ENCODE measurements at regions not wholly inside any gene's neighbourhood (a gene's known extent, or its start where the extent isn't known, plus 50 kb on each side); places are given as distances from the start of the nearest gene placed in this dataset.

DNA sequence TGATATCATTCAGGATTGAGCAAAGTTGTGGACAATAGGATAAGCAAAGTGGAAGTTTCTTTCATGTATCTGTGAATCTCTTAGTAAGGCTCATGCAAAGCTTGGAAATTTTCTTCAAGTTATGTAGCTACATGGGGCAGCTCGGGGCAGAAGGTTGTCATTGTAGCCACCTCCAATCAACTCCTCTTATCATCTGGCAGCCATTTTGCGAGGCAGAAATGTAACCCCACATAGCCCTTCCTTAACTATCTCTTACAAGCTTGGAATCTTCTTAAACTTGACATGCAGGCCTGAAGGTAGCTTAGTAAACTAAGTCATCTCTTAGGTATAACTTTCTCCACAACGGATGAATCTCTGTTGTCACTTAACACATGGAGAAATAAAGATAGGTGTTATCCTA is 392.8 kb downstream of the AASDHPPT start:
- no TSS peak for BruUV-seq (replicated peaks)
- ATAC-seq (no peak), DNase-seq (ENCODE audit: low read depth, low spot score) (no peak)
- ChIA-PET CTCF (no interaction called here), POLR2A (no interaction called here)
- Histone ChIP-seq H3K4me1 (ENCODE audit: control insufficient read depth, insufficient read depth, low read length) (0 out of 2 replicates have a peak, but pooled peaks cover 3% of the 10 kb centered on the region), H3K4me3 (ENCODE audit: low read depth in 2 of 2, low read length in 2 of 2) (no peak overlapping the region), H3K36me3 (ENCODE audit: control insufficient read depth, insufficient read depth, low read length) (no peaks in the 10 kb centered on the region), H3K27me3 (ENCODE audit: control insufficient read depth, insufficient read depth, low read length) (no peaks in the 10 kb centered on the region), H3K27ac (ENCODE audit: low read length) (no peak overlapping the region), H3K9me3 (ENCODE audit: control insufficient read depth, insufficient read depth, low read depth, low read length) (peaks cover 10% of the 10 kb centered on the region; the same call in 1 of the 2 replicates)
- in situ Hi-C loops (cut with HindIII; ENCODE audit: low pct_unique_long_range_greater_than_20kb, low sequenced_read_pairs): no loop called here
- TF ChIP-seq TCF7L2 (IDR thresholded peaks at IDR 0.05; ENCODE audit: low read depth, low read length) (no peak), SIN3A (IDR thresholded peaks at IDR 0.05; ENCODE audit: borderline replicate concordance, insufficient read depth, low read depth, low read length) (no peak), POLR2AphosphoS5 (IDR thresholded peaks at IDR 0.05; ENCODE audit: low read depth, low read length) (no peak)
- TF ChIP-seq, protein P1, sequence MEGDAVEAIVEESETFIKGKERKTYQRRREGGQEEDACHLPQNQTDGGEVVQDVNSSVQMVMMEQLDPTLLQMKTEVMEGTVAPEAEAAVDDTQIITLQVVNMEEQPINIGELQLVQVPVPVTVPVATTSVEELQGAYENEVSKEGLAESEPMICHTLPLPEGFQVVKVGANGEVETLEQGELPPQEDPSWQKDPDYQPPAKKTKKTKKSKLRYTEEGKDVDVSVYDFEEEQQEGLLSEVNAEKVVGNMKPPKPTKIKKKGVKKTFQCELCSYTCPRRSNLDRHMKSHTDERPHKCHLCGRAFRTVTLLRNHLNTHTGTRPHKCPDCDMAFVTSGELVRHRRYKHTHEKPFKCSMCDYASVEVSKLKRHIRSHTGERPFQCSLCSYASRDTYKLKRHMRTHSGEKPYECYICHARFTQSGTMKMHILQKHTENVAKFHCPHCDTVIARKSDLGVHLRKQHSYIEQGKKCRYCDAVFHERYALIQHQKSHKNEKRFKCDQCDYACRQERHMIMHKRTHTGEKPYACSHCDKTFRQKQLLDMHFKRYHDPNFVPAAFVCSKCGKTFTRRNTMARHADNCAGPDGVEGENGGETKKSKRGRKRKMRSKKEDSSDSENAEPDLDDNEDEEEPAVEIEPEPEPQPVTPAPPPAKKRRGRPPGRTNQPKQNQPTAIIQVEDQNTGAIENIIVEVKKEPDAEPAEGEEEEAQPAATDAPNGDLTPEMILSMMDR (IDR thresholded peaks at IDR 0.05): no peak
- TF ChIP-seq, protein P2, sequence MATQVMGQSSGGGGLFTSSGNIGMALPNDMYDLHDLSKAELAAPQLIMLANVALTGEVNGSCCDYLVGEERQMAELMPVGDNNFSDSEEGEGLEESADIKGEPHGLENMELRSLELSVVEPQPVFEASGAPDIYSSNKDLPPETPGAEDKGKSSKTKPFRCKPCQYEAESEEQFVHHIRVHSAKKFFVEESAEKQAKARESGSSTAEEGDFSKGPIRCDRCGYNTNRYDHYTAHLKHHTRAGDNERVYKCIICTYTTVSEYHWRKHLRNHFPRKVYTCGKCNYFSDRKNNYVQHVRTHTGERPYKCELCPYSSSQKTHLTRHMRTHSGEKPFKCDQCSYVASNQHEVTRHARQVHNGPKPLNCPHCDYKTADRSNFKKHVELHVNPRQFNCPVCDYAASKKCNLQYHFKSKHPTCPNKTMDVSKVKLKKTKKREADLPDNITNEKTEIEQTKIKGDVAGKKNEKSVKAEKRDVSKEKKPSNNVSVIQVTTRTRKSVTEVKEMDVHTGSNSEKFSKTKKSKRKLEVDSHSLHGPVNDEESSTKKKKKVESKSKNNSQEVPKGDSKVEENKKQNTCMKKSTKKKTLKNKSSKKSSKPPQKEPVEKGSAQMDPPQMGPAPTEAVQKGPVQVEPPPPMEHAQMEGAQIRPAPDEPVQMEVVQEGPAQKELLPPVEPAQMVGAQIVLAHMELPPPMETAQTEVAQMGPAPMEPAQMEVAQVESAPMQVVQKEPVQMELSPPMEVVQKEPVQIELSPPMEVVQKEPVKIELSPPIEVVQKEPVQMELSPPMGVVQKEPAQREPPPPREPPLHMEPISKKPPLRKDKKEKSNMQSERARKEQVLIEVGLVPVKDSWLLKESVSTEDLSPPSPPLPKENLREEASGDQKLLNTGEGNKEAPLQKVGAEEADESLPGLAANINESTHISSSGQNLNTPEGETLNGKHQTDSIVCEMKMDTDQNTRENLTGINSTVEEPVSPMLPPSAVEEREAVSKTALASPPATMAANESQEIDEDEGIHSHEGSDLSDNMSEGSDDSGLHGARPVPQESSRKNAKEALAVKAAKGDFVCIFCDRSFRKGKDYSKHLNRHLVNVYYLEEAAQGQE (IDR thresholded peaks at IDR 0.05; ENCODE audit: insufficient read depth in 1 of 2, low read depth in 2 of 2, low read length in 1 of 2): no peak
- intact Hi-C loops (cut with micrococcal nuclease; ENCODE audit: unreplicated experiment): loop anchor here (10.0 kb wide), 1 partner anchor 55 kb away; no protein-coding TSS in a partner anchor

DNA sequence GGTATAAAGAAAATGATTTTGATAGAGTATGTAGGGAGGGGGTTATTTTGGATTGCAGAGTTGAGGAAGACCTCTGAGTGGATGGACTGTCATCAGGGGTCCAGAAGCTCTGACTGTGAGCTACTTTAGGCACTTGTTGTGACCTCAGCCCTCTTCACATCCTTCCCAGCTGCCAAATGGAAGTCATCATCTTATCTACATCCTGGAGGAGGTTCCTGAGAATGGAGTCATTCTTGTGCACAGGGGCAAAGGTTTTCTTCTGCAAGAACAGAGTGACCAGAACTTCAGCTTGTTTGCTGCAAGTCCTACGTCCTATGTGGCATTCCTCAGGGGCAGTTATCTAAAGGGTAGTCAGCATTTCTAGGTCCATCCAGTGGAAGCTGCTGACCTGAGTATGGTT is 393.8 kb downstream of the AASDHPPT start:
- no peaks in the 10 kb centered on the region for H3K27me3 ChIP-seq (ENCODE audit: control insufficient read depth, insufficient read depth, low read length)
- H3K27ac ChIP-seq (ENCODE audit: low read length): no peak overlapping the region
- in situ Hi-C loops (cut with HindIII; ENCODE audit: low pct_unique_long_range_greater_than_20kb, low sequenced_read_pairs) (no loop called here), intact Hi-C loops (cut with micrococcal nuclease; ENCODE audit: unreplicated experiment) (loop anchor here (10.0 kb wide), 1 partner anchor 56 kb away; no protein-coding TSS in a partner anchor)
- BruUV-seq (replicated peaks): no TSS peak
- peaks cover 10% of the 10 kb centered on the region; the same call in 1 of the 2 replicates for H3K9me3 ChIP-seq (ENCODE audit: control insufficient read depth, insufficient read depth, low read depth, low read length)
- no peak overlapping the region for H3K4me3 ChIP-seq (ENCODE audit: low read depth in 2 of 2, low read length in 2 of 2)
- DNase-seq (ENCODE audit: low read depth, low spot score) (no peak), ATAC-seq (no peak)
- H3K4me1 ChIP-seq (ENCODE audit: control insufficient read depth, insufficient read depth, low read length): 0 out of 2 replicates have a peak, but pooled peaks cover 3% of the 10 kb centered on the region
- H3K36me3 ChIP-seq (ENCODE audit: control insufficient read depth, insufficient read depth, low read length): no peaks in the 10 kb centered on the region
- POLR2A ChIA-PET: no interaction called here
- CTCF ChIA-PET: no interaction called here
- TF ChIP-seq POLR2AphosphoS5 (IDR thresholded peaks at IDR 0.05; ENCODE audit: low read depth, low read length): no peak
- no peak for TF ChIP-seq SIN3A (IDR thresholded peaks at IDR 0.05; ENCODE audit: borderline replicate concordance, insufficient read depth, low read depth, low read length)
- TF ChIP-seq, protein P1 (IDR thresholded peaks at IDR 0.05): no peak
- TF ChIP-seq, protein P2 (IDR thresholded peaks at IDR 0.05; ENCODE audit: insufficient read depth in 1 of 2, low read depth in 2 of 2, low read length in 1 of 2): no peak
- no peak for TF ChIP-seq TCF7L2 (IDR thresholded peaks at IDR 0.05; ENCODE audit: low read depth, low read length)
